ENCODE measurements at regions not wholly inside any gene's neighbourhood (a gene's known extent, or its start where the extent isn't known, plus 50 kb on each side); places are given as distances from the start of the nearest gene placed in this dataset.

DNA sequence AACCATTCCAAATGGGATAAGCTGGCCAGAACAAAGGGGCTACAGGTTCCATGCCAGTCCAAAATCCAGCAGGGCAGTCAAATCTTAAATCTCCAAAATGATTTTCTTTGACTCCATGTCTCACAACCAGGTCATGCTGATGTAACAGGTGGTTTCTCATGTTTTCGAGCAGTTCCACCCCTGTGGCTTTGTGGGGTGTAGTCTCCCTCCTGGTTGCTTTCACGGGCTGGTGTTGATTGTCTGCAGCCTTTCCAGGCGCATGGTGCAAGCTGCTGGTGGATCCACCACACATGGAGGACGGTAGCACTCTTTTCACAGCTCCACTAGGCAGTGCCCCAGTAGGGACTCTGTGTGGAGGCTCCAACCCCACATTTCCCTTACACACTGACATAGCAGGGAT lies 425.5 kb upstream of the FTMT start:
- TF ChIP-seq, protein P1, sequence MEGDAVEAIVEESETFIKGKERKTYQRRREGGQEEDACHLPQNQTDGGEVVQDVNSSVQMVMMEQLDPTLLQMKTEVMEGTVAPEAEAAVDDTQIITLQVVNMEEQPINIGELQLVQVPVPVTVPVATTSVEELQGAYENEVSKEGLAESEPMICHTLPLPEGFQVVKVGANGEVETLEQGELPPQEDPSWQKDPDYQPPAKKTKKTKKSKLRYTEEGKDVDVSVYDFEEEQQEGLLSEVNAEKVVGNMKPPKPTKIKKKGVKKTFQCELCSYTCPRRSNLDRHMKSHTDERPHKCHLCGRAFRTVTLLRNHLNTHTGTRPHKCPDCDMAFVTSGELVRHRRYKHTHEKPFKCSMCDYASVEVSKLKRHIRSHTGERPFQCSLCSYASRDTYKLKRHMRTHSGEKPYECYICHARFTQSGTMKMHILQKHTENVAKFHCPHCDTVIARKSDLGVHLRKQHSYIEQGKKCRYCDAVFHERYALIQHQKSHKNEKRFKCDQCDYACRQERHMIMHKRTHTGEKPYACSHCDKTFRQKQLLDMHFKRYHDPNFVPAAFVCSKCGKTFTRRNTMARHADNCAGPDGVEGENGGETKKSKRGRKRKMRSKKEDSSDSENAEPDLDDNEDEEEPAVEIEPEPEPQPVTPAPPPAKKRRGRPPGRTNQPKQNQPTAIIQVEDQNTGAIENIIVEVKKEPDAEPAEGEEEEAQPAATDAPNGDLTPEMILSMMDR (conservative IDR thresholded peaks at IDR 0.05): no peak
- no peak for TF ChIP-seq EZH2 (IDR thresholded peaks at IDR 0.05; ENCODE audit: low read depth)
- no peak for DNase-seq
- ChIA-PET CTCF (no interaction called here), POLR2A (ENCODE audit: unreplicated experiment) (no interaction called here)
- no peaks in the 10 kb centered on the region for H3K79me2 ChIP-seq (ENCODE audit: low read depth)
- H3K36me3 ChIP-seq (ENCODE audit: low read depth): no peaks in the 10 kb centered on the region
- 0 out of 2 replicates have a peak overlapping the region, but pooled peaks have one; percentile 22 for H2AFZ ChIP-seq
- no peaks in the 10 kb centered on the region for H3K9me3 ChIP-seq (ENCODE audit: insufficient read depth, low read depth)
- no peaks in the 10 kb centered on the region for H3K27me3 ChIP-seq (ENCODE audit: insufficient read depth, low read depth)
- no peaks in the 10 kb centered on the region for H4K20me1 ChIP-seq (ENCODE audit: insufficient read depth)
- H3K9me2 ChIP-seq (ENCODE audit: insufficient read depth): no peaks in the 10 kb centered on the region
- H3K4me3 ChIP-seq: no peak overlapping the region
- H3K4me2 ChIP-seq: no peak overlapping the region
- no peaks in the 10 kb centered on the region for H3F3A ChIP-seq (ENCODE audit: insufficient read depth, low read depth)
- BruUV-seq (replicated peaks): no TSS peak
- intact Hi-C loops (cut with micrococcal nuclease; ENCODE audit: unreplicated experiment): no loop called here
- H3K4me1 ChIP-seq (replicated peaks; ENCODE audit: insufficient read depth): no peaks in the 10 kb centered on the region
- H3K27ac ChIP-seq: no peak overlapping the region

DNA sequence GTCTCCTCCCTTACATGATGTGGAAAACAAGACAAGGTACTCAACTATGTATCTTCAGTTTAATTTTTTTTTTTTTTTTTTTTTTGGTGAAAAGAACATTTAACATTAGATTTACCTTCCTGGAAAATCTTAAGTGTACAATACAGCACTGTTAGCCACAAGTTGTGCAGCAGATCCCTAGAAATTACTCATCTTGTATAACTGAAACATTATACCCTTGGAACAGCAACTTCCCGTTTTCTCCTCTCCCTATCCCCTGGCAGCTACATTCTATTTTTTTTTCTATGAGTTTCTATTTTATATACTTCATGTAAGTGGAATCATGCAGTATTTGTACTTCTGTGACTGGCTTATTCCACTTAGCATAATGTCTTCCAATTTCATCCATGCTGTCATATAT lies 421.9 kb upstream of the FTMT start:
- no peak for TF ChIP-seq EZH2 (IDR thresholded peaks at IDR 0.05; ENCODE audit: low read depth)
- TF ChIP-seq, protein P1 (conservative IDR thresholded peaks at IDR 0.05): no peak
- Histone ChIP-seq H3K9me3 (ENCODE audit: insufficient read depth, low read depth) (no peaks in the 10 kb centered on the region), H2AFZ (no peak overlapping the region), H3K4me2 (no peak overlapping the region), H3K27me3 (ENCODE audit: insufficient read depth, low read depth) (no peaks in the 10 kb centered on the region), H3K4me3 (no peak overlapping the region), H3K36me3 (ENCODE audit: low read depth) (no peaks in the 10 kb centered on the region), H3K79me2 (ENCODE audit: low read depth) (no peaks in the 10 kb centered on the region), H3F3A (ENCODE audit: insufficient read depth, low read depth) (no peaks in the 10 kb centered on the region), H4K20me1 (ENCODE audit: insufficient read depth) (no peaks in the 10 kb centered on the region), H3K4me1 (replicated peaks; ENCODE audit: insufficient read depth) (no peaks in the 10 kb centered on the region), H3K9me2 (ENCODE audit: insufficient read depth) (no peaks in the 10 kb centered on the region), H3K27ac (no peak overlapping the region)
- no TSS peak for BruUV-seq (replicated peaks)
- CTCF ChIA-PET: no interaction called here
- DNase-seq: no peak
- intact Hi-C loops (cut with micrococcal nuclease; ENCODE audit: unreplicated experiment): no loop called here
- POLR2A ChIA-PET (ENCODE audit: unreplicated experiment): no interaction called here

DNA sequence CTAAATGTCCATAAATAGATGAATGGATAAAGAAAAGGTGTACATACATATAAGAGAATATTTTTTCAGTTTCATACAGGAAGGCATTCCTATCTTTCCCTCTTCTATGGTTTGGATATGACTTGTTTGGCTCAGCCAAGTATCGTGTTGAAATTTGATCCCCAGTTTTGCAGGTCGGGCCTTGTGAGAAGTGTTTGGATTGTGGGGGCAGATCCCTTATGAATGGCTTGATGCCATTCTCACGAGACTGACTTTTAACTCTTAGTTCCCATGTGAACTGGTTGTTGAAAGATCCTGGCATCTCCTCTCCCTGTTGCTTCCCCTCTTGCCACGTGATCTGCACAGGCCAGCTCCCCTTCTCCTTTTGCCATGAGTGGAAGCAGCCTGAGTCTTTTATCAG lies 421.1 kb upstream of the FTMT start:
- H3K4me1 ChIP-seq (replicated peaks; ENCODE audit: insufficient read depth): no peaks in the 10 kb centered on the region
- H3K79me2 ChIP-seq (ENCODE audit: low read depth): no peaks in the 10 kb centered on the region
- no peaks in the 10 kb centered on the region for H3K9me2 ChIP-seq (ENCODE audit: insufficient read depth)
- no peak overlapping the region for H3K4me2 ChIP-seq
- H3K36me3 ChIP-seq (ENCODE audit: low read depth): no peaks in the 10 kb centered on the region
- ChIA-PET POLR2A (ENCODE audit: unreplicated experiment) (interaction anchor here (0.6 kb wide), 1 partner anchor 178 kb away, joined by 3 read pairs; no protein-coding TSS in a partner anchor), CTCF (no interaction called here)
- BruUV-seq (replicated peaks): no TSS peak
- no peak overlapping the region for H3K27ac ChIP-seq
- no peaks in the 10 kb centered on the region for H4K20me1 ChIP-seq (ENCODE audit: insufficient read depth)
- H3F3A ChIP-seq (ENCODE audit: insufficient read depth, low read depth): no peaks in the 10 kb centered on the region
- no peaks in the 10 kb centered on the region for H3K9me3 ChIP-seq (ENCODE audit: insufficient read depth, low read depth)
- H3K27me3 ChIP-seq (ENCODE audit: insufficient read depth, low read depth): no peaks in the 10 kb centered on the region
- no peak for DNase-seq
- no peak overlapping the region for H3K4me3 ChIP-seq
- intact Hi-C loops (cut with micrococcal nuclease; ENCODE audit: unreplicated experiment): no loop called here
- no peak for TF ChIP-seq EZH2 (IDR thresholded peaks at IDR 0.05; ENCODE audit: low read depth)
- TF ChIP-seq, protein P1 (conservative IDR thresholded peaks at IDR 0.05): no peak
- no peak overlapping the region for H2AFZ ChIP-seq
